HEK293 (cell line): ENCODE measurements at regions not wholly inside any gene's neighbourhood (a gene's known extent, or its start where the extent isn't known, plus 50 kb on each side); places are given as distances from the start of the nearest gene placed in this dataset.

Experiments
- CTCF ChIA-PET: fragments of 350-600 bp; formaldehyde crosslinking; extraction: SDS; loops from one replicate; lab custom pipeline; 2021; ENCODE audit warnings: antibody characterized with exemption; lab: Yijun Ruan, JAX
- POLR2A ChIA-PET: fragments of 300-600 bp; formaldehyde crosslinking; extraction: SDS; loops from one replicate; lab custom pipeline; 2020; ENCODE audit warnings: antibody characterized with exemption, inconsistent platforms; lab: Yijun Ruan, JAX
- H3K27ac ChIP-seq: fragments of 200-500 bp; sonication (Bioruptor generic); 2 replicates; pipeline ENCODE4 v1.5.1; 2014; ENCODE audit warnings: low read depth, low read length, control low read depth, inconsistent platforms; ENCODE audit errors: extremely low read depth
- H3K36me3 ChIP-seq, 2 experiments: fragments of 200-500 bp in 1 of 2; sonication (Bioruptor generic) in 1 of 2; 1 replicate in 1 of 2; 2 replicates in 1 of 2; pipeline ENCODE4 v1.5.1; 2014 to 2017; ENCODE audit warnings: inconsistent platforms in 2 of 2, low read length in 2 of 2; ENCODE audit not compliant: control insufficient read depth in 2 of 2, insufficient read depth in 1 of 2
- H3K4me1 ChIP-seq: fragments of 200-500 bp; sonication (Bioruptor generic); 2 replicates; pipeline ENCODE4 v1.5.1; 2014; ENCODE audit warnings: mild to moderate bottlenecking, low read length, inconsistent platforms; ENCODE audit not compliant: control insufficient read depth, insufficient read depth
- H3K4me3 ChIP-seq: 2 replicates; pipeline ENCODE4 v1.5.1; 2011; ENCODE audit warnings: low read depth, mild to moderate bottlenecking, control low read depth, low read length, moderate library complexity
- H3K9me3 ChIP-seq: fragments of 200-500 bp; sonication (Bioruptor generic); 2 replicates; pipeline ENCODE4 v1.5.1; 2014; ENCODE audit warnings: low read depth, low read length, inconsistent platforms; ENCODE audit not compliant: control insufficient read depth, insufficient read depth
- GLI2 ChIP-seq: fragments of 450-650 bp; formaldehyde crosslinking; IDR thresholded peaks from 2 replicates; pipeline ENCODE4; 2017; ENCODE audit warnings: missing biosample characterization, missing genetic modification characterization, low read depth, borderline replicate concordance
- PRDM1 ChIP-seq: fragments of 450-650 bp; formaldehyde crosslinking; IDR thresholded peaks from 2 replicates; pipeline ENCODE4; 2016; ENCODE audit warnings: missing biosample characterization, missing genetic modification characterization
- REPIN1 ChIP-seq: fragments of 450-650 bp; formaldehyde crosslinking; IDR thresholded peaks from 2 replicates; pipeline ENCODE4 v1.5.1; 2017; ENCODE audit warnings: missing biosample characterization, missing genetic modification characterization, low read depth
- SETDB1 ChIP-seq: IDR thresholded peaks from one replicate; pipeline ENCODE4 v1.6.1; 2017; ENCODE audit warnings: mild to moderate bottlenecking, low read length, moderate library complexity, mixed read lengths; ENCODE audit not compliant: insufficient read length
- ZBTB48 ChIP-seq: fragments of 450-650 bp; formaldehyde crosslinking; IDR thresholded peaks from 2 replicates; pipeline ENCODE4 v1.5.1; 2016; ENCODE audit warnings: missing biosample characterization, missing genetic modification characterization
- ZNF16 ChIP-seq: fragments of 450-650 bp; formaldehyde crosslinking; IDR thresholded peaks from 2 replicates; pipeline ENCODE4 v1.5.1; 2016; ENCODE audit warnings: low read depth, missing biosample characterization, missing genetic modification characterization
- ZNF239 ChIP-seq: fragments of 450-650 bp; formaldehyde crosslinking; IDR thresholded peaks from 2 replicates; pipeline ENCODE4 v1.5.1; 2016; ENCODE audit warnings: missing biosample characterization, missing genetic modification characterization
- ZNF248 ChIP-seq: fragments of 450-650 bp; formaldehyde crosslinking; IDR thresholded peaks from 2 replicates; pipeline ENCODE4 v1.5.1; 2017; ENCODE audit warnings: missing biosample characterization, missing genetic modification characterization
- ZNF26 ChIP-seq: fragments of 450-650 bp; formaldehyde crosslinking; IDR thresholded peaks from 2 replicates; pipeline ENCODE4 v1.5.1; 2016; ENCODE audit warnings: missing biosample characterization, missing genetic modification characterization
- ZNF501 ChIP-seq: fragments of 450-650 bp; formaldehyde crosslinking; IDR thresholded peaks from 2 replicates; pipeline ENCODE4 v1.5.1; 2016; ENCODE audit warnings: missing biosample characterization, missing genetic modification characterization
- ZNF529 ChIP-seq: fragments of 450-650 bp; formaldehyde crosslinking; IDR thresholded peaks from 2 replicates; pipeline ENCODE4 v1.5.1; 2017; ENCODE audit warnings: missing genetic modification characterization, missing biosample characterization; ENCODE audit not compliant: insufficient replicate concordance
- ZNF626 ChIP-seq: fragments of 450-650 bp; sonication (Bioruptor Pico); formaldehyde crosslinking; IDR thresholded peaks from 2 replicates; pipeline ENCODE4 v1.5.1; 2018; ENCODE audit warnings: missing biosample characterization, missing genetic modification characterization, inconsistent platforms
- ZNF670 ChIP-seq: fragments of 450-650 bp; formaldehyde crosslinking; IDR thresholded peaks from 2 replicates; pipeline ENCODE4 v1.5.1; 2016; ENCODE audit warnings: missing biosample characterization, missing genetic modification characterization, low read depth
- ZNF768 ChIP-seq: fragments of 450-650 bp; formaldehyde crosslinking; IDR thresholded peaks from 2 replicates; pipeline ENCODE4 v1.5.1; 2018; ENCODE audit warnings: missing biosample characterization, mild to moderate bottlenecking, missing genetic modification characterization
- ZSCAN30 ChIP-seq: fragments of 450-650 bp; IDR thresholded peaks from 2 replicates; pipeline ENCODE4 v1.5.1; 2018; ENCODE audit warnings: missing biosample characterization, mild to moderate bottlenecking, missing genetic modification characterization, moderate library complexity
- TF ChIP-seq, protein P1 (sequence below): fragments of 450-650 bp; formaldehyde crosslinking; IDR thresholded peaks from 2 replicates; pipeline ENCODE4 v1.5.1; 2016; ENCODE audit warnings: missing biosample characterization, missing genetic modification characterization
- TF ChIP-seq, protein P2 (sequence below): fragments of 450-650 bp; formaldehyde crosslinking; IDR thresholded peaks from 2 replicates; pipeline ENCODE4 v1.5.1; 2016; ENCODE audit warnings: missing biosample characterization, missing genetic modification characterization

DNA sequence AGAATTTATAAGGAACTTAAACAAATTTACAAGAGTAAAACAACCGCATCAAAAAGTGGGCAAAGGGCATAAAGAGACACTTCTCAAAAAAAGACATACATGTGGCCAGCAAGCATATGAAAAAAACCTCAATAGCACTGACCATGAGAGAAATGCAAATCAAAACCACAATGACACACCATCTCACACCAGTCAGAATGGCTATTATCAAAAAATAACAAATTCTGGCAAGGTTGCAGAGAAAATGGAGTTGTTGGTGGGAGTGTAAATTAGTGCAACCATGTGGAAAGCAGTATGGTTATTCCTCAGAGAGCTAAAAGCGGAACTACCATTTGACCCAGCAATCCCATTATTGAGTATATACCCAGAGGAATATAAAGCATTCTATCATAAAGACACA is 866.8 kb upstream of the TENM4 start:
- ChIA-PET POLR2A (no interaction called here), CTCF (interaction anchor here (1.1 kb wide), 1 partner anchor 14 kb away, joined by 5 read pairs; no protein-coding TSS in a partner anchor)
- H3K4me3 ChIP-seq, result no peak overlapping the region
- H3K9me3 ChIP-seq, result no peaks in the 10 kb centered on the region
- no peak overlapping the region for H3K27ac ChIP-seq
- TF ChIP-seq ZNF239 (tag by site-specific recombination) (no peak), ZBTB48 (tag by site-specific recombination) (no peak), ZSCAN30 (tag by site-specific recombination) (no peak), ZNF16 (tag by site-specific recombination) (no peak), ZNF501 (tag by site-specific recombination) (no peak), ZNF768 (tag by site-specific recombination) (no peak)
- H3K4me1 ChIP-seq, result no peaks in the 10 kb centered on the region
- H3K36me3 ChIP-seq, result no peaks in the 10 kb centered on the region

DNA sequence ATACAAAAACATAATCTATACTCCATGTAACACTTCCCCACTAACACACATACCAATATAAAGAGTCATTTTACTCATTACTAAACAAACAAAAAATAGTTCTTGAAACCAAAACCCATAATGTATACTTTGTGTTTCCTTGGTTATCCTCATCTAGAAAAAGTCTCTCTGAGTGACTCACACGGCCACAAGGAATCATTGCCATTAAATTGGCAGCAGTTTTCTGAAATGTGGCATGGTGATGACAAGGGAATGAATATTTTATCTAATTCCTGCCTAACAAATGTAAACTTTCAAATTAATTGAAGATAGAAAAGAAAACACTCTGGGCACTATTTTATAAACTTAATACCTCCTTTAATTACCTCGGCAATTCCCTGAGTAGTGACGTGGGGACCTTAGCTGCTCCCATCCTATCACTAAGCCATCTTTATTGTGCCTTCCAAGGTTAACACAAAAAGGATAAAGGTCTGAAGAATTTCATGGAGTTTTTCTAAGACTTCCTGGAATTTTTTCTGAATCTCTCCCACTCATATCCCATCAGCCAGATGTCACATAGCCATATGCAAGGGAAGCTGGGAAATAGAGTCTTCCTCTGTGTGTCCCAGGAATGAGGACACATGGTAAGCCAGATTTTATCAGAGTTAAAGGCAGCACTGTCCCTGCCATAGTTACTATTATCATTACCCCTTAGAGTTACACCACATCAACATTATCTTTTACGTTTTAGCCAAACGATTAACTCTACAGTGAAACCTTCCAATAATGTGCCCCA is 857.2 kb upstream of the TENM4 start:
- TF ChIP-seq ZNF239 (tag by site-specific recombination), result no peak
- TF ChIP-seq GLI2 (tag by site-specific recombination), result no peak
- no peak for TF ChIP-seq ZNF248 (tag by site-specific recombination)
- no peak for TF ChIP-seq SETDB1
- TF ChIP-seq REPIN1 (tag by site-specific recombination), result no peak
- no peak for TF ChIP-seq PRDM1 (tag by site-specific recombination)
- TF ChIP-seq ZNF16 (tag by site-specific recombination), result no peak
- TF ChIP-seq, protein P1, sequence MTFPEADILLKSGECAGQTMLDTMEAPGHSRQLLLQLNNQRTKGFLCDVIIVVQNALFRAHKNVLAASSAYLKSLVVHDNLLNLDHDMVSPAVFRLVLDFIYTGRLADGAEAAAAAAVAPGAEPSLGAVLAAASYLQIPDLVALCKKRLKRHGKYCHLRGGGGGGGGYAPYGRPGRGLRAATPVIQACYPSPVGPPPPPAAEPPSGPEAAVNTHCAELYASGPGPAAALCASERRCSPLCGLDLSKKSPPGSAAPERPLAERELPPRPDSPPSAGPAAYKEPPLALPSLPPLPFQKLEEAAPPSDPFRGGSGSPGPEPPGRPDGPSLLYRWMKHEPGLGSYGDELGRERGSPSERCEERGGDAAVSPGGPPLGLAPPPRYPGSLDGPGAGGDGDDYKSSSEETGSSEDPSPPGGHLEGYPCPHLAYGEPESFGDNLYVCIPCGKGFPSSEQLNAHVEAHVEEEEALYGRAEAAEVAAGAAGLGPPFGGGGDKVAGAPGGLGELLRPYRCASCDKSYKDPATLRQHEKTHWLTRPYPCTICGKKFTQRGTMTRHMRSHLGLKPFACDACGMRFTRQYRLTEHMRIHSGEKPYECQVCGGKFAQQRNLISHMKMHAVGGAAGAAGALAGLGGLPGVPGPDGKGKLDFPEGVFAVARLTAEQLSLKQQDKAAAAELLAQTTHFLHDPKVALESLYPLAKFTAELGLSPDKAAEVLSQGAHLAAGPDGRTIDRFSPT, result no peak
- no peak for TF ChIP-seq ZNF626 (tag by site-specific recombination)
- TF ChIP-seq, protein P2, sequence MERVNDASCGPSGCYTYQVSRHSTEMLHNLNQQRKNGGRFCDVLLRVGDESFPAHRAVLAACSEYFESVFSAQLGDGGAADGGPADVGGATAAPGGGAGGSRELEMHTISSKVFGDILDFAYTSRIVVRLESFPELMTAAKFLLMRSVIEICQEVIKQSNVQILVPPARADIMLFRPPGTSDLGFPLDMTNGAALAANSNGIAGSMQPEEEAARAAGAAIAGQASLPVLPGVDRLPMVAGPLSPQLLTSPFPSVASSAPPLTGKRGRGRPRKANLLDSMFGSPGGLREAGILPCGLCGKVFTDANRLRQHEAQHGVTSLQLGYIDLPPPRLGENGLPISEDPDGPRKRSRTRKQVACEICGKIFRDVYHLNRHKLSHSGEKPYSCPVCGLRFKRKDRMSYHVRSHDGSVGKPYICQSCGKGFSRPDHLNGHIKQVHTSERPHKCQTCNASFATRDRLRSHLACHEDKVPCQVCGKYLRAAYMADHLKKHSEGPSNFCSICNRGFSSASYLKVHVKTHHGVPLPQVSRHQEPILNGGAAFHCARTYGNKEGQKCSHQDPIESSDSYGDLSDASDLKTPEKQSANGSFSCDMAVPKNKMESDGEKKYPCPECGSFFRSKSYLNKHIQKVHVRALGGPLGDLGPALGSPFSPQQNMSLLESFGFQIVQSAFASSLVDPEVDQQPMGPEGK (tag by site-specific recombination), result no peak
- no peak for TF ChIP-seq ZNF26 (tag by site-specific recombination)
- no peaks in the 10 kb centered on the region for H3K4me1 ChIP-seq
- CTCF ChIA-PET, result no interaction called here
- H3K27ac ChIP-seq, result no peak overlapping the region
- no peak overlapping the region for H3K4me3 ChIP-seq
- POLR2A ChIA-PET, result no interaction called here
- no peaks in the 10 kb centered on the region for H3K36me3 ChIP-seq
- no peaks in the 10 kb centered on the region for H3K9me3 ChIP-seq

- H3K4me3 ChIP-seq, result no peak overlapping the region
- TF ChIP-seq ZNF670 (no peak), ZNF529 (tag by site-specific recombination) (no peak)
- TF ChIP-seq, all 188 proteins: peak for 0
- H3K4me1 ChIP-seq, result no peaks in the 10 kb centered on the region
- no peak overlapping the region for H3K27ac ChIP-seq
- ChIA-PET POLR2A (no interaction called here), CTCF (interaction anchor here (0.5 kb wide), 1 partner anchor 614 kb away, joined by 4 read pairs; no protein-coding TSS in a partner anchor)
- no peaks in the 10 kb centered on the region for H3K36me3 ChIP-seq
- no peaks in the 10 kb centered on the region for H3K9me3 ChIP-seq
These were observed 852.5 kb upstream of the TENM4 start for GRCh38 chr11:80293293-80293692.
